Breast epithelium (tissue), 3 donors: ENCODE measurements at regions not wholly inside any gene's neighbourhood (a gene's known extent, or its start where the extent isn't known, plus 50 kb on each side); places are given as distances from the start of the nearest gene placed in this dataset.

Experiments
- POLR2A ChIP-seq: fragments of 450-650 bp; IDR thresholded peaks from one replicate; pipeline ENCODE4 v1.6.1; 2016; ENCODE audit warnings: antibody characterized with exemption, mild to moderate bottlenecking, moderate library complexity
- POLR2AphosphoS5 ChIP-seq, 3 donors: sonication (generic); formaldehyde crosslinking; IDR thresholded peaks; one replicate each; pipeline ENCODE4 v1.6.1; 2017; ENCODE audit warnings: antibody characterized with exemption in 3 of 3
- TF ChIP-seq, protein P1 (sequence below), 3 donors: fragments of 450-650 bp; IDR thresholded peaks; one replicate each; pipeline ENCODE4 v1.5.1; 2016 to 2017; ENCODE audit warnings: antibody characterized with exemption in 3 of 3, mild to moderate bottlenecking in 3 of 3, moderate library complexity in 3 of 3

DNA sequence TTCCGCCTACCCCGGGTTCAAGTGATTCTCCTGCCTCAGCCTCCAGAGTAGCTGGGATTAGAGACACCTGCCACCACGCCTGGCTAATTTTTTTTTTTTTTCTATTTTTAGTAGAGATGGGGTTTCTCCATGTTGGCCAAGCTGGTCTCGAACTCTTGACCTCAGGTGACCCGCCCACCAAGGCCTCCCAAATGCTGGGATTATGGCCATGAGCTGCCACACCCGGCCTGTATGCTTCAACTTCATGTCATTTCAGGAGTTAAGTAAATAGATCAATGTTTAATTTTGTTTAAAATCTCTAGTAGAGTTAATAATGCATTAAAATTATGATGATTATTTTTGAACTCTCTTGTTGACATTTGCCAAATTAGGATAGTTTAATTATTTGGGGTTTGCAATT lies 121.1 kb upstream of the ALDH1A3 start:
- TF ChIP-seq POLR2AphosphoS5 (IDR thresholded peaks at IDR 0.05) (no peak), POLR2A (no peak)
- TF ChIP-seq, protein P1, sequence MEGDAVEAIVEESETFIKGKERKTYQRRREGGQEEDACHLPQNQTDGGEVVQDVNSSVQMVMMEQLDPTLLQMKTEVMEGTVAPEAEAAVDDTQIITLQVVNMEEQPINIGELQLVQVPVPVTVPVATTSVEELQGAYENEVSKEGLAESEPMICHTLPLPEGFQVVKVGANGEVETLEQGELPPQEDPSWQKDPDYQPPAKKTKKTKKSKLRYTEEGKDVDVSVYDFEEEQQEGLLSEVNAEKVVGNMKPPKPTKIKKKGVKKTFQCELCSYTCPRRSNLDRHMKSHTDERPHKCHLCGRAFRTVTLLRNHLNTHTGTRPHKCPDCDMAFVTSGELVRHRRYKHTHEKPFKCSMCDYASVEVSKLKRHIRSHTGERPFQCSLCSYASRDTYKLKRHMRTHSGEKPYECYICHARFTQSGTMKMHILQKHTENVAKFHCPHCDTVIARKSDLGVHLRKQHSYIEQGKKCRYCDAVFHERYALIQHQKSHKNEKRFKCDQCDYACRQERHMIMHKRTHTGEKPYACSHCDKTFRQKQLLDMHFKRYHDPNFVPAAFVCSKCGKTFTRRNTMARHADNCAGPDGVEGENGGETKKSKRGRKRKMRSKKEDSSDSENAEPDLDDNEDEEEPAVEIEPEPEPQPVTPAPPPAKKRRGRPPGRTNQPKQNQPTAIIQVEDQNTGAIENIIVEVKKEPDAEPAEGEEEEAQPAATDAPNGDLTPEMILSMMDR (IDR thresholded peaks at IDR 0.05): no peak
